ENCODE measurements at regions not wholly inside any gene's neighbourhood (a gene's known extent, or its start where the extent isn't known, plus 50 kb on each side); places are given as distances from the start of the nearest gene placed in this dataset.
A peak's percentile ranks its signal among the peaks of the same experiment; 100 is the strongest.

- DNase-seq = no peak
These were observed 718.8 kb downstream of the TLR4 start for GRCh38 chr9:118423021-118423420.

DNA sequence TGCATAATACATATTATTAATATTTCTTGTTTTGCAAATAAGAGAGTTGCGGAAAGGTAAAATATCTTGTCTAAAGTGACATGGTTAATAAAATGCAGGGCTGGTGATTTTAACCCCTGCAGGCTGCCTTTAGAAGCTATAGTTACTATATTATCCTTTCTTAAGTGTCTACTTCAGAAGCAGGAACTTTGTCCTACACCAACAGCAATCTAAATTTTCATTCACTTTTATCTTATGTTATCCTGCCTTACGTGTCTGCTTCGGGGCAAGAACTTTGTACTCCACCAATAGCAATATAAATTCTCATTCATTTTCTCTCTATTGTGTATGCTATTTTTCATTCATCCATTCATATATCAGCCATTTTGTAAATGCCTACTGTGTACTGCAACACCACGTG lies 719.5 kb downstream of the TLR4 start:
- DNase-seq = no peak

- DNase-seq = no peak
These were observed 722.6 kb downstream of the TLR4 start for GRCh38 chr9:118426772-118427171.

GRCh38 chr9:118438810-118439209 lies 734.6 kb downstream of the TLR4 start:
- DNase-seq = no peak

DNA sequence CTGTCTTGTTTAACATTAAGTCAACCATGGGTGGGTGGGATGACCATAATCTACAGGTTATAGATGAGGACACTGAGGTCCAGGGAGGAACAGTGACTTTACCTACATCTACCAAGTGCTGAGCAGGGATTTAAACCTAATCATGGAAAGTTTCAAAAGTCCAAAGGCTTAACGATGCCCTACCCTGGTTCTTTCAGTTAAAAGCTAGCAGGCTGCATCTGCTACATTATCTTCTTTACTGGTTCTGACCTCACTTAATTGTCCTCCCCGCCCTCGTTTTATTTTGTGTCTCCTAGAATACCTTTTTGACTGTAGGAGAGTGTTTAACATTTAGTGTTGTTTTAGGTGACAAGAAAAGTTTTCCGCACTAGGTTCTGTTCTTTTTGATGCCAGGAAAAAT lies 735.2 kb downstream of the TLR4 start:
- DNase-seq = no peak

- DNase-seq = no peak
These were observed 740.2 kb downstream of the TLR4 start for GRCh38 chr9:118444403-118444802.

GRCh38 chr9:118446943-118447639 lies 742.9 kb downstream of the TLR4 start:
- DNase-seq = no peak

DNA sequence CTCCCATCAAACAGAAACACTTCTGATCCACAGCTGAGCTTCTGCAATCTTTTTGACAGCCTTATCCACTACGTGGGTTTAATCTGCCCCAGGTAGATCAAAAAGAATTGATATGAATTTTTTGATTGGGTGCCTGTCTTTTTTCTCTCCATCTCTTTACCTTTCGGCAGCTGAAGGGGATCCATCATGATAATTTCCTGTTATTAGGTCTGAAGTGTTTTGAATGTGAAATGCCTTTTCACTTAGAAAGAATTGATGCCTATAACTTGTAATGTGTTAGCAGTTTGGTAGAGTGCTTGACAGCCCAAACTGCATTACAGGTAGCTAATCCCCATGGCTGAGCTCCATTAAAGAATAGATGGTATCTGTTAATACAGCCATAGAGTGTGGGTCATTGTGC lies 745.4 kb downstream of the TLR4 start:
- DNase-seq = no peak

DNA sequence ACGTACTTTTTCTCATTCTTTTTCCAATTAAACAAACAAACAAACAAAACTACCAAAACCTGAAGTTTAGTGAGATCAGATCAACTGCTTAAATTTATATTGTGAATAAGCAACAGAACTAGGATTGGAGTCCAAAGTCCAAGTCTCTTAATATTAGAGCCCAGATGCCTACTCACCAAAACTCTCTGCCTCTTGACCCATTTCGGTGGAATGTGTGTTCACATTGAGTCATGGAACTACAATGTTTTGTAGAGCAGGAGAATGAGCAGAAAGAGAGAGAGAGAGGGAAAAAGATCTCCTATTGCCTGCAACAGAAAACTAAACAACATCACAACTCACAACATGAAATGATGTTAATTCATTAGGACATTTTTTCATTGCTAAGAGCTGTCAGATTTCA lies 751.1 kb downstream of the TLR4 start:
- no peak for DNase-seq

DNA sequence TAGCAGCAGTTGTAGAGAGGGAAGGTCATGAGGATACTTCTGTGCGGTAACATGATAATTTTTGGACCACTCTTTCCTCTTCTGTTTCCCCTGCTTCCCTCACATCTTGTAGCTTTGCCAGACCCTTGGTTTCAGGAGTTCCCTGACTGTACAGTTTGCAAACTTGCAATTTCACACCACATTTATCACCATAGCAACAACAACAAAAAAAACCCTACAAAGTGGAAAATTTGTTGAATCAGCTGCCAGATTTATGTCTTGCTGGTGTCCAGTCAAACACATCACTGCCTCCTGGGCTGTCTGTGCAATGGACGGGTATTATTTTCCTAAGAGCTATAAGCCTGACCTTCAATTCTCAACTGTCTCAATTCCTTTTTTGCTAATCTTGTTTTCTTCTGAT lies 751.6 kb downstream of the TLR4 start:
- DNase-seq = no peak

- DNase-seq = no peak
These were observed 753.2 kb downstream of the TLR4 start for GRCh38 chr9:118457171-118458000.

- DNase-seq = no peak
These were observed 755.7 kb downstream of the TLR4 start for GRCh38 chr9:118459913-118460312.

DNA sequence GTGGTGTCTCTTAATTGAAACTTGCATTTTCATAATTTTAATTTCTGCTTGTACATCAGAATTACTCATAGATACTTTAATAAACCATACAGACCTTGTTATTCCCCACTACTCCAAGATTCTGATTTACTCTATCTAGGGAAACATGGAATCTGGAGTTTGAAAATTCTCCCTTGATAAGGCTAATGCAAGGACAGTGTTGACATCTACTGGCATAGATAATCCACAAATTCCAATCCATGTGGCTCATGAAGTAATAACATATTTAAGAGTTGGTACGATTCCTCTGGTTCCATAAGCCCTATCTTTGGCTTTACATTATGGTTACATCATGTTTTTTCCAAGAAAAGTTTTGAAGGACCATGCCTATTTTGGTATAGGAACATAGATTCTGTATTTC lies 759.2 kb downstream of the TLR4 start:
- no peak for DNase-seq

- no peak for DNase-seq
These were observed 769.3 kb downstream of the TLR4 start for GRCh38 chr9:118473521-118473920.

DNA sequence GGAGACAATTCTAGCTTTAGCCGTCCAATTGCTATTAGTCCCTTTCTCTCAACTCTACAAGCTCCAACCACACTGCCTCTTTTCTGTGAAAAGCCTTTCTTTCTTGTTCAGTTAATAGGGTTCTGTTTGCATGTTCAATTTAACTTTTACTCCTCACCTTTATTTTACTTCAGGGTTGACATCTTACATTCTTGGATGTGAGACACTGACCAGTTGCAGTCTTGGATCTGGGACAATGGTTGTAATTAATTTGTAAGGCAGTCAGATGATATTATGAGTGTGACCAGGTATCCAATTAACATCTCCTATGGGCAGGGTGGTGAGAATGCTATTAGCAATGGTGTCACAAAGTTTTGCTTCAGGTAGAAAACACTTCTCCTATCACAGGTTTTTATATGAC lies 774.5 kb downstream of the TLR4 start:
- no peak for DNase-seq

DNA sequence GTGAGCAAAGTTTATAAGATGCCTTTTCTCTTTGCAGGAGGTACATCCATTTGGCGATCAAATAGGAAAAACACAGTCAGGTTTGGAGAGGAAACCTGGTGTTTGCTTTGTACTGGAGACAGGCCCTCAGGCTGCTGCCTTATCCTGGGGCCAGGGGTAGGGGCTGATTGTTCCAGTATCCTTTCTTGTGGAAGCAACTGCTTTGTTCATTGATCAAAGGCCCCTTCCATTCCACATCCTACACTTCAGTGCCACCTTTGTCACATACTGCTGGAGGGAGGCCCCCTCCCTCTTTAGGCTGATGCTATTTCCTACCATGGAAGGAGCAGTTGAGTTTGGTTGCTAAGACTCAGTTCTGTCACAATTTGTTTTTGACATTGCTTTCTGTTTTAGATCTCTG lies 778.1 kb downstream of the TLR4 start:
- no peak for DNase-seq

GRCh38 chr9:118483677-118484076 lies 779.5 kb downstream of the TLR4 start:
- DNase-seq = no peak

DNA sequence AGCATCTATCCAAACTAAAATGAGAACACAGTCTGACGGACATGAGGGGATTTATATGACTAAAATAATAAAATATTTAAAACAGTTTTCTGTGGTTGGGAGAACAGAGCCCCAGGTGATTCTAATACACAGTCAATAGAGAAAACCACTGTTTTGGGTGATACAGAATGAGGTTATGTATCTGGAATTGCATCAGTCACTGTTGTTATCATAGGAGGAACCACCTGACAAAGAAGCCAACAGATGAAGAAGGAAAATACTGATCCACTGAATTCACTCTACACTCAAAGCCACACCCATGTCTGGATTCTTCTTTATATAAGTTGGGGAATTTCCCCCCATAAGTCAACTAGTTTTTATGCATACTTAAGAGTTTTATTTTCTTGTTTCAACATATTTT lies 799.0 kb downstream of the TLR4 start:
- no peak for DNase-seq

DNA sequence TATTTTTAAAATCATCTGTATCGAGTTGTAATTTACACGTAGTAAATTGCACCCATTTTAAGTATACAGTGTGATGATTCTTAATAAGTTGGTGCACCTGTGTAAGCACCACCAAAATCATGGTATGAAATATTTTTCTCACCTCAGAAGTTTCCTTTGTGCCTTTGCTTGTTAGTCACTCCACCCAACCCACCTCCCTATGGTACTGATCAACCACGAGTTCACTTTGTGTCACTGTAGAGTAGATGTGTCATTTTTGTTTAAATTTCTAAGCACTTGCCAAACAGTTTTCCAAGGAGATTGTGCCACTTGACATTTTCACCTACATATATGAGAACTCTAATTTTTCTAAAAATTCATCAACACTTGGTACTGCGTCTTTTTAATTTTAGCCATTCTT lies 806.5 kb downstream of the TLR4 start:
- no peak for DNase-seq

DNA sequence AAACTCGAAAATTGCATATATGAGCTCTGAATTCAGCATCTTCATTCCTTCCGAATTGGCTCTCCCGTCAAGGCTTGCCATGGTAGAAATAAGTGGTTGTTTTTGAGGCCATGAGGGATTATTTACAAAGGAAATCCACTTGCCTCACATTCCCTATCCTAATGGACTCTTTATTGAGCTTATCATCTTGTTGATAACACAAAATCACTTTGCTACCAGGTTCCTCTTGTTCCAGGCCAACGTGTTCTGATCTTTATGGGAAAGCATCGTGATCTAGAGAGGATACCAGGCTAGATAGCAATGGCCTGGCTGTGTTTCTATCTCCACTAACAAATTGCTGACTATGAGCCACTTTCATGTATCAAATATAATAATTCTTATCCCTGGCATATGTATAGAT lies 811.7 kb downstream of the TLR4 start:
- no peak for DNase-seq

DNA sequence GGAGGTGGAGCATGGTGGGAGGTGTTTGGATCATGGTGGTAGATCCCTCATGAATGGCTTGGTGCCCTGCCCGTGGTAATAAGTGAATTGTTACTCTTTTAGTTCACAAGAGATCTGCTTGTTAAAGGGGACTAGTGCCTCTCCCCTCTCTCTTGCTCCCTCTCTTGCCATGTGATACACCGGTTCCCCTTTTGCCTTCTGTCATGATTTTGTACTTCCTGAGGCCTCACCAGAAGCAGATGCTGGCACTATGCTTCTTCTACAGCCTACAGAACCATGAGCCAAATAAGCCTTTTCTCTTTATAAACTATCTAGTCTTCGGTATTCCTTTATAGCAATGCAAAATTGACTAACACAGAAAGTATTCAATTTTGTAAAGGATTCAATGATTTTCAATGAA lies 817.1 kb downstream of the TLR4 start:
- no peak for DNase-seq

DNA sequence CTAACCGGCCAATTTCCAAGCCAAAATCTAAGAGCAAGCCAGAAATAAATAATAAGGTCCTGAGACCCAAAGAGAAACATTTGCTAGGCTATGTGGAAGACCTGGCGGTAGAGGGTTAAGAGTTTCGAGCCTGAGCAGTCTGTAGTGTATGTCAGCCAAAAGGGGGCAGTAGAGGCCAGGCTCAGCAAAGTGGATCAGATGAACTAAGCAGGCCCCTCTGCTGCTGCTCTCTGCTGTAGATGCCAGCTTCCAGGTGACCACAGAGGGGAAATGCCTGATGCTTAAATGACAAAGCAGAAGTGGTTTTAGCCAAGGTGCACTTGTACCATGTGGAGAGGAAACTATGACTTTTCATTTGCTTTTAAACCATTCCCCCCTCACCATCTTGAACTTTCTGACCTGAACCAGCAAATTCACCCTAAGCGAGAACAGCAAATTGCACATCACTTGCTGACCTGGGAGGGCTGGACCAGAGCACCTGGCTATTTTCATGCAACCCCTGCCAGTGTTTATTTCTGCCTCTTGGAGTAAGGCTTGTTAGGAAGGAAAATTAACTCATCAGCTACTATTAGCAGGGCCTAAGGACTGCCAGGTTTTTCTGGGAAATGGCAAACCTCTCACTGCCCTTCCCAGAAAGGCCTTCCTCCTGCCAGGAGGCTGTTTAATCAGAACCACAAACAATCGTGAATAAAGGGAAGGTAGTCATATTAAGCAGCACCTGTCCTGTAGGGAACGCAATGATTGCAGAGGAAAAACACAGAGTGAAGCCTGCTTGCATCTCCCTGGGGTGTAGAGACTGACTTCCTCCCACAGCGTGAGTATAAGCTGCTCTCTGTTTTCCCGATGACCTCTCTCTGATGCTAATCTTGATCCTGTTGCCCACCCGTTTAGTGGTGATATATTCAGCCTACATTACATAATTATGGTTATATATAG lies 818.2 kb downstream of the TLR4 start:
- DNase-seq = peak; percentile 53

GRCh38 chr9:118527261-118527660 lies 823.1 kb downstream of the TLR4 start:
- no peak for DNase-seq
